Motor neuron (in vitro differentiated cells): ENCODE measurements at regions not wholly inside any gene's neighbourhood (a gene's known extent, or its start where the extent isn't known, plus 50 kb on each side); places are given as distances from the start of the nearest gene placed in this dataset.
A peak's percentile ranks its signal among the peaks of the same experiment; 100 is the strongest.

Experiments used
- ATAC-seq, 8 experiments: fragments of 200-7000 bp; cut with Tn5 transposase; replicated peaks in 6 of 8; 2 replicates each; pipeline ENCODE4 v1.8.0; 2021; ENCODE audit warnings: mild to moderate bottlenecking in 8 of 8, moderate library complexity in 8 of 8
- H3K27ac ChIP-seq, 2 donors: fragments of 250-450 bp; sonication (Bioruptor Pico); 2 replicates each; pipeline ENCODE4 v1.9.0; 2021; ENCODE audit warnings: antibody characterized with exemption in 2 of 2, mild to moderate bottlenecking in 2 of 2, moderate library complexity in 1 of 2
- H3K4me1 ChIP-seq, 2 donors: fragments of 250-450 bp; sonication (Bioruptor Pico); replicated peaks in 1 of 2; 2 replicates each; pipeline ENCODE4 v1.6.1; 2021; ENCODE audit warnings: antibody characterized with exemption in 2 of 2, mild to moderate bottlenecking in 2 of 2, moderate library complexity in 1 of 2
- H3K4me3 ChIP-seq, 5 donors: fragments of 250-450 bp; sonication (Bioruptor Pico); 2 replicates each; pipeline ENCODE4 v1.9.0; 2021; ENCODE audit warnings: antibody characterized with exemption in 5 of 5, mild to moderate bottlenecking in 5 of 5, moderate library complexity in 4 of 5
- WGBS, 10 experiments: fragments of 450-650 bp; shearing (Covaris generic); methylation state at CpG; one replicate each; pipeline ENCODE4 v1.0.0; 2022; 5-methylcytosine and 5-hydroxymethylcytosine counted together
- in situ Hi-C, 9 experiments: fragments of 400-800 bp; cut with MboI; loops; one replicate each; pipeline ENCODE4 v1.15.0; 2021; ENCODE audit warnings: low sequenced_read_pairs in 9 of 9, low pct_unique_long_range_greater_than_20kb in 2 of 9; ENCODE audit not compliant: unreplicated experiment in 9 of 9

GRCh38 chr3:115470254-115470653 is 153.1 kb upstream of the GAP43 start:
- in situ Hi-C loops: no loop called here
- Histone ChIP-seq H3K4me3 (no peak overlapping the region), H3K4me1 (peaks cover 7 to 18% of the 10 kb centered on the region in 2 donors), H3K27ac (no peak overlapping the region)
- ATAC-seq: peak in 1 of 8 experiments; percentile 27
- 38 to 86% (median 71%) methylated on average over 2 to 3 of the region's 3 CpGs; no CpG with 5 or more reads in 5 of the 10 experiments for WGBS, 10 experiments

GRCh38 chr3:115475178-115476041 is 147.9 kb upstream of the GAP43 start:
- ATAC-seq: peak in 1 of 8 experiments; percentile 37
- 36 to 94% (median 64%) methylated on average over 3 to 9 of the region's 9 CpGs; no CpG with 5 or more reads in 1 of the 10 experiments for WGBS, 10 experiments

GRCh38 chr3:115476472-115476871 is 146.8 kb upstream of the GAP43 start:
- peak in 1 of 8 experiments; percentile 13 for ATAC-seq
- Histone ChIP-seq H3K4me3 (no peak overlapping the region), H3K4me1 (peaks cover 11 to 26% of the 10 kb centered on the region in 2 donors), H3K27ac (no peak overlapping the region)
- in situ Hi-C loops: no loop called here

More at GRCh38 chr3:115475178-115476041, 147.9 kb upstream of the GAP43 start:
- in situ Hi-C loops: no loop called here
- Histone ChIP-seq H3K4me1 (peaks cover 11 to 29% of the 10 kb centered on the region in 2 donors), H3K4me3 (no peak overlapping the region), H3K27ac (no peak overlapping the region)

- no peak for ATAC-seq
- WGBS, 10 experiments: 50 to 100% (median 83%) methylated on average over 1 to 4 of the region's 4 CpGs; no CpG with 5 or more reads in 1 of the 10 experiments
- peaks cover 4 to 15% of the 10 kb centered on the region in 2 donors for H3K4me1 ChIP-seq
- no peak overlapping the region for H3K4me3 ChIP-seq
- no peak overlapping the region for H3K27ac ChIP-seq
- in situ Hi-C loops: no loop called here
Measured at GRCh38 chr3:115478359-115478758, 145.0 kb upstream of the GAP43 start.

- Histone ChIP-seq H3K4me3 (no peak overlapping the region), H3K4me1 (peaks cover 2 to 14% of the 10 kb centered on the region in 2 donors), H3K27ac (no peak overlapping the region)
- no peak for ATAC-seq
- in situ Hi-C loops: no loop called here
- WGBS, 10 experiments: 0 to 100% (median 80%) methylated on average over 1 to 2 of the region's 2 CpGs; no CpG with 5 or more reads in 1 of the 10 experiments
Measured at GRCh38 chr3:115486880-115487279, 136.4 kb upstream of the GAP43 start.

GRCh38 chr3:115487968-115488367 is 135.3 kb upstream of the GAP43 start:
- H3K4me1 ChIP-seq: peaks cover 2 to 14% of the 10 kb centered on the region in 2 donors
- no peak overlapping the region for H3K4me3 ChIP-seq
- in situ Hi-C loops: no loop called here
- H3K27ac ChIP-seq: no peak overlapping the region
- peak in 4 of 8 experiments; percentile 51 to 74 (median 62) for ATAC-seq
- 43 to 100% (median 67%) methylated on average over 1 of the region's 1 CpG; no CpG with 5 or more reads in 3 of the 10 experiments for WGBS, 10 experiments

GRCh38 chr3:115488409-115488808 is 134.9 kb upstream of the GAP43 start:
- H3K27ac ChIP-seq: no peak overlapping the region
- in situ Hi-C loops: no loop called here
- no peak for ATAC-seq
- H3K4me3 ChIP-seq: no peak overlapping the region
- H3K4me1 ChIP-seq: peaks cover 2 to 14% of the 10 kb centered on the region in 2 donors

GRCh38 chr3:115494826-115495225 is 128.5 kb upstream of the GAP43 start:
- no peak overlapping the region for H3K27ac ChIP-seq
- H3K4me1 ChIP-seq: peaks cover 3 to 13% of the 10 kb centered on the region in 2 donors
- H3K4me3 ChIP-seq: no peak overlapping the region
- no peak for ATAC-seq
- in situ Hi-C loops: no loop called here
- WGBS, 10 experiments: 40 to 100% (median 75%) methylated on average over 1 to 2 of the region's 2 CpGs; no CpG with 5 or more reads in 1 of the 10 experiments

GRCh38 chr3:115498421-115498820 is 124.9 kb upstream of the GAP43 start:
- Histone ChIP-seq H3K4me3 (no peak overlapping the region), H3K4me1 (peaks cover 7 to 8% of the 10 kb centered on the region in 2 donors), H3K27ac (no peak overlapping the region)
- in situ Hi-C loops: no loop called here
- ATAC-seq: peak in 2 of 8 experiments; percentile 16 to 18
- 22 to 100% (median 54%) methylated on average over 1 of the region's 1 CpG; no CpG with 5 or more reads in 2 of the 10 experiments for WGBS, 10 experiments

- Histone ChIP-seq H3K4me3 (no peak overlapping the region), H3K27ac (no peak overlapping the region), H3K4me1 (peaks cover 7 to 8% of the 10 kb centered on the region in 2 donors)
- WGBS, 10 experiments: no CpG with 5 or more reads among the region's 1 CpG
- ATAC-seq: no peak
- in situ Hi-C loops: no loop called here
Measured at GRCh38 chr3:115498898-115499297, 124.4 kb upstream of the GAP43 start.

GRCh38 chr3:115499666-115500065 is 123.6 kb upstream of the GAP43 start:
- H3K4me1 ChIP-seq: peaks cover 7 to 8% of the 10 kb centered on the region in 2 donors
- no peak overlapping the region for H3K4me3 ChIP-seq
- in situ Hi-C loops: no loop called here
- no peak overlapping the region for H3K27ac ChIP-seq
- peak in 1 of 8 experiments; percentile 31 for ATAC-seq
- WGBS, 10 experiments: 58 to 100% (median 94%) methylated on average over 1 to 3 of the region's 3 CpGs; no CpG with 5 or more reads in 1 of the 10 experiments

- WGBS, 10 experiments: 0 to 100% (median 89%) methylated on average over 1 to 2 of the region's 2 CpGs; no CpG with 5 or more reads in 4 of the 10 experiments
- in situ Hi-C loops: no loop called here
- peaks cover 7 to 8% of the 10 kb centered on the region in 2 donors for H3K4me1 ChIP-seq
- no peak overlapping the region for H3K4me3 ChIP-seq
- no peak for ATAC-seq
- no peak overlapping the region for H3K27ac ChIP-seq
Measured at GRCh38 chr3:115500795-115501194, 122.5 kb upstream of the GAP43 start.

- ATAC-seq: peak in 2 of 8 experiments; percentile 40 to 61
- Histone ChIP-seq H3K27ac (no peak overlapping the region), H3K4me3 (no peak overlapping the region), H3K4me1 (peaks cover 7 to 8% of the 10 kb centered on the region in 2 donors)
- WGBS, 10 experiments: 56 to 95% (median 77%) methylated on average over 1 to 4 of the region's 4 CpGs
- in situ Hi-C loops: no loop called here
Measured at GRCh38 chr3:115502128-115502527, 121.2 kb upstream of the GAP43 start.
